HG02973 (cell line): ENCODE measurements at regions not wholly inside any gene's neighbourhood (a gene's known extent, or its start where the extent isn't known, plus 50 kb on each side); places are given as distances from the start of the nearest gene placed in this dataset.
"Not testable (repeated sequence)": the region's sequence is repeated elsewhere in the genome, so short reads cannot be mapped to it uniquely, and the experiment has no call there.

ENCODE experiments used
- ATAC-seq: cut with Tn5 transposase; IDR thresholded peaks from one replicate; pipeline ENCODE4 v1.9.1; 2021; ENCODE audit warnings: moderate library complexity; ENCODE audit not compliant: unreplicated experiment

GRCh38 chr3:88657459-88657858, 450.0 kb upstream of the EPHA3 start:
- no peak for ATAC-seq

- ATAC-seq, result no peak
Observed at GRCh38 chr3:88661433-88661824, 446.0 kb upstream of the EPHA3 start.

GRCh38 chr3:88668180-88668579, 439.2 kb upstream of the EPHA3 start:
- no peak for ATAC-seq

- ATAC-seq, result no peak
Observed at GRCh38 chr3:88671573-88671972, 435.8 kb upstream of the EPHA3 start.

- ATAC-seq, result no peak
Observed at GRCh38 chr3:88677298-88677697, 430.1 kb upstream of the EPHA3 start.

DNA sequence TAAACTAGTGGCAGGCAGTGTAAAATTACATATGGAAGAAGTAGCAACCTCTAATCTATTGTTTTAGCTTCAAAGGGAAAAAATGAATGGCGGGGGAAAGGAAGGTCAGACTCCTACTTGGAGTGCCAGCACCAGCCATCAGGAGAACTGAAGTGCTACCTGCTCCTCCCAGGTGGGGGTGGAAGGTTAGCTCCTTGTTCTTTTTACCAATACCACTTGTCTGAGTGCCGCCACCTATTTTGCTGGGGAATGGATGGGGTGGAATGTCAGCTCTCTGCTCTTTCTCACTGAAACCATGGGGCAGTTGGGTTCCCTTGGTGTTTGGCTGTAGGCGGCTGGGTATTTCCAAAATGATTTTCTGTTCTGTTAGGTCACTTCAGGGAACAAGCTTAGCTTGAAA, 428.7 kb upstream of the EPHA3 start:
- no peak for ATAC-seq

DNA sequence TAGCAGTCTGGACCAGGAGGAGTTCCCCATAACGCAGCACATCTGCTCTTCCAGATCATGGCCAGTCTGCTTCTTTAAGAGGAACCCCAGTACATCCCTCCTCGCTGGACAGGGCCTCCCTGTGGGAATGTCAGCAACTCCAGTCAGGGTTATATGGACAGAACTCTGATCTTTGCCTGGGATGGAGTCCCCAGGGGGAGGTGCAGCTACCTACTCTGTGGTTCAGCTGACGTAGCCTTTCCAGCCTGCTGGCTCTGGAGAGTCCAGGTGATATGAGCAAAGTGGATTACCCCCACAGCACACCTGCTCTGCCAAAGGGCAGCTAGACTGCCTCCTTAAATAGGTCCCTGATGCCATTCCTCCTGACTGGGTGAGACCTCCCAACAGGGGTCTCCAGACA, 417.1 kb upstream of the EPHA3 start:
- no peak for ATAC-seq

DNA sequence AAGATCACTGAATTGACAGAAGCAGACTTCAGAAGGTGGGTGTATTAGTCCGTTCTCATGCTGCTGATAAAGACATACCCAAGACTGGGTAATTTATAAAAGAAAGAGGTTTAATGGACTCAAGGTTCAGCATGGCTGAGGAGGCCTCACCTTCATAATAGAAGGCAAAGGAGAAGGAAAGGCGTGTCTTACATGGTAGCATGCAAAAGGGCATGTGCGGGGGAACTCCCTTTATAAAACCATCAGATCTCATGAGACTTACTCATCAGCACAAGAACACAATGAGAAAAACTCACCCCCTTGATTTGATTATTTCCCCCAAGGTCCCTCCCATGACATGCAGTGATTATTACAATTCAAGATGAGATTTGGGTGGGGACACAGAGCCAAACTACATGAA, 416.3 kb upstream of the EPHA3 start:
- ATAC-seq, result no peak

DNA sequence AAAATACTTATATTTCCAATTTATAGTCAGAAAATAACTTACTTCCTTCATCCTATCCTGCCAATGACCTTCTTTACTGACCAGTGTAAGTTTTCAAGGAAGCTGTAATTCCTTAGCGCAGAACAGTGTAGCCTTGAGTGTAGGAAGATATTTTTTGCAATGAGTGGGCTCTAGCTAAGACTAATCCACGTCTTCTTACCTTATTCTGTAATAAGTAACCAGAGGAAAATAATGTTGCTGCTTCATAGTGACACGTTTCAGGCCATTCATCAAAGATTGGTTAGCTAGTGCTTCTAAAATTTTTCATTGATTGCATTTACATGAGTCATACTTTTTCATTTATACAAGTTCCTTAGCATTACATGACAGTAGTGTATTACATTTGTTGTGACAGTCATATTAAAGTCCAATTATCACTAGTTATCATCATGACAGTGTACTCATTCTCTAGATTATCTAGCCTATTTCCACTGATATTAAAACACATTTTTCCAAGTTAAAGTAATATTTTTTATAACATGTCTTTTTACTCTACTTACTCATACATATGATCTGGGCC, 403.8 kb upstream of the EPHA3 start:
- ATAC-seq, result no peak

GRCh38 chr3:88704338-88704737, 403.1 kb upstream of the EPHA3 start:
- ATAC-seq, result no peak

DNA sequence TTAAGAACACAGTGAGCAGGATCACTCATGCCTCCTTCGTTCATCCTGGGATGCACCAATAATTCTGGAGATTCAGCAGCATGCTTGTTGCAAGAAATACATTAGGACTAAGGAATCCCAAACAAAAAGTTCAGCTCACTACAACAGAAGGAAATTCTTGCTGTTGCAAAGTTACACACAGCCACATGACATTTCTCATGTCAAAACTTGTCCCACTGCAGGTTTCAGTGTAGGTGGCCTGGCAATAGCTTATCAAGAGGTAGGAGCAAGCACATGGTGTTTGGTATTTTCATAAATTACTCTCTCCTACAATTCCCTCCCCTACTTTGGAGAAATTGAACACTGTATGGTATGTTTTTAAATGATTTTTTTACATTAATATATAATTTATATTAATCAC, 399.6 kb upstream of the EPHA3 start:
- no peak for ATAC-seq

- ATAC-seq, result no peak
Observed at GRCh38 chr3:88712552-88712951, 394.9 kb upstream of the EPHA3 start.

GRCh38 chr3:88713233-88713691, 394.2 kb upstream of the EPHA3 start:
- ATAC-seq, result no peak

DNA sequence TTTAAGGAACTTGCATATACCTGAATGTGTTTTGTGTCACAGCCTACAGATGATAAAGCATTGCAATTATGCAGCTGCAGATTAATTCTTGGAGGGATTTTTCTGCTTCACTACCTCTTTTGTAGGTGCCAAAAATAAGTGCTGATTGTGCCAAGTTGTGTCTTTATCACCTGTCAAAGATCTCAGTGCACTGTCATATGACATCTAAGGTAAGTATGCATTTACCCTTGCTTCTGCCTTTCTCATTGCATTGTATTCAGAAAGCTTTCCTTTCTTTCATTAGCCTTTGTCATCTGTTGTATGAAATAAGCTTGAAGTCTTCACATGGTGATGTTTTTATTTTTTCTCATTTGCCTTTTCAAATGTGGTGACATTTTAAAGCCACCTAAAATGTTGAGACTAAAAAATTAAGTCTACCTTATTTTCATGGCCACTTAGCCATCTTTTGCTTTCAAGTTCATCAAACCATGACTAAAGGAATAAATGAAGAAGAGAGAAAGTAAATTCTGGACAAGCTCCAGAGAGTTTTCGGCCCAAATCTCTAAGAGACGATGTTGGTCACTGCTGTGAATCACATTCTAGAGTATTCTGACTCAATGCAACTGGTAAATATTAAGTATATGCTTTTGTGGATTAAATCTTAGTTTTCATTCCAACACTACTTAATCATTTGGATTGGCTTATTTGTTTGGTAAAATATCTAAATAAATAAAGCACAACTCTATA, 381.8 kb upstream of the EPHA3 start:
- no peak for ATAC-seq

DNA sequence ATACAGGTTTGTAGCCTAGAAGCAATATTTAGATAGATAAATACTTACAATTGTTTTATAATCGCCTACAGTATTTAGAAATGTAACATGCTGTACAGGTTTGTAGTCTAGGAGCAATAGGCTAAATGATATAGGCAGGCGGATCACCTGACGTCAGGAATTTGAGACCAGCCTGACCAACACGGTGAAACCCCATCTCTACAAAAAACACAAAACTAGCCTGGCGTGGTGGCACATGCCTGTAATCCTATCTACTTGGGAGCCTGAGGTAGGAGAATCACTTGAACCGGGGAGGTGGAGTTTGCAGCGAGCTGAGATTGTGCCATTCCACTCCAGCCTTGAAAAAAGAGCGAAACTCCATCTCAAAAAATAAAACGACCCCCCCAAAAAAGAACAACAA, 375.2 kb upstream of the EPHA3 start:
- ATAC-seq, result no peak

DNA sequence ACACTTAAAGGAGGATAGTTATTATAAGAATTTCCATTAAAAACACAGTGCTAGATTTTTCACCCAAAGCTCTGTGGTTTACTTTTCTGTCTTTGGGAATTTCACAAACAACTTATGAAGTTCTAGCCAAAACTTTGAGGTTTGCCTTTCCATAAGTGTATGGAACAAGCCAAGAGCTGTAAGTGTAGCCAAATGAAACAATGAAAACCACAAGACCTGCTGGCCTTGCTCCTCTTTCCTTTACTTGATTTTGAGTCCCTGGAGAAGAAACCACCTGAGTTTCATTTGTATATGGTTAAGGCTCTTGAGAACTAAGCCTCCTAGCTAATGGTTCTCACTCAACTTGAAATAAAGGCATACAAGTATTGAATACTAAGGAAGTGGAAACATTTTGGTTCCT, 365.3 kb upstream of the EPHA3 start:
- ATAC-seq, result no peak

- ATAC-seq, result no peak
Observed at GRCh38 chr3:88742674-88743507, 364.5 kb upstream of the EPHA3 start.

- ATAC-seq, result no peak
Observed at GRCh38 chr3:88744896-88745295, 362.5 kb upstream of the EPHA3 start.

- ATAC-seq, result not testable (repeated sequence)
Observed at GRCh38 chr3:88747145-88747544, 360.3 kb upstream of the EPHA3 start.

DNA sequence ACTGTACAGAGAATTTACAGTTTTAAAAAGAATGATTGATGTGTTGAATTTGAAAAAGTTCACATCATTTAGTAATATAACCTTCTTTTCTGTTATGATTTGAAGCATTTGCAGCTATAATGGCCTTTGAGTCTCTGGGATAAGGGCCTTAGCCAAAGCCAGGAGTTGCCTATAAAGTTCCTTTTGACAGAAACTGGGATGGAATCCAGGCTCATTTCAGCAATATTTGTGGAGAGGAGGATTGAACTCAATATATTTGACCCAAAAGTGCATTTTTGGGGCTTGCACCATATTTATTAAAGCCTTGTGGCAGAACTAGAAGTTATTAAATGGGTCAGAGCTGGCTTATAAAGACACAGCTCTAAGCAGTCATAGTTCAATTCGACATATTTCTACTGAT, 348.7 kb upstream of the EPHA3 start:
- no peak for ATAC-seq

DNA sequence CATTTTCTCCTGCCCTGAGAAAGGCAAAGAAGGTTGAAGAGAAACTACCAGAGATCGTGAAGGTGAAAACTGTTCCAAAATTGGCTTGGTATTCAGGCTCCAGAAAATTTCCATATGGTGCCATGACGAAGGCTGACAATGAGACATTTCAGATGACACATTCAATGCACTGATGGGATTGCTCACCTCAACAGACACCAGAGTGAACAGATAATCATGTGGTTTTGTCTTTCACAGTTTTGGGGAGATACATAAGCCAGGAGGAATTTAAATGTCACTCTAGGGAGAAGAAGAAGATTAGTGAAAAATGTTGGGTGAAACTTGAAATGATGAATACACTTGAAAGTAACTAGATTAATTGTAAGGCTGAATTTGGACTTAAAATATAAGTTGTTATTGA, 339.7 kb upstream of the EPHA3 start:
- ATAC-seq, result no peak

GRCh38 chr3:88773766-88774165, 333.7 kb upstream of the EPHA3 start:
- ATAC-seq, result no peak
